Keratinocyte (primary cell): ENCODE measurements at regions not wholly inside any gene's neighbourhood (a gene's known extent, or its start where the extent isn't known, plus 50 kb on each side); places are given as distances from the start of the nearest gene placed in this dataset.

Source experiments
- CTCF ChIP-seq, 3 experiments: IDR thresholded peaks in 1 of 3; conservative IDR thresholded peaks in 1 of 3; optimal IDR thresholded peaks in 1 of 3; 2 replicates in 2 of 3; 3 replicates in 1 of 3; pipeline versions ENCODE3 to v1.5.1; 2011; ENCODE audit warnings: low read length in 3 of 3, mild to moderate bottlenecking in 3 of 3, moderate library complexity in 2 of 3, control low read depth in 1 of 3, inconsistent platforms in 1 of 3; ENCODE audit not compliant: insufficient read depth in 2 of 3; ENCODE audit errors: extremely low read depth in 1 of 3
- EZH2 ChIP-seq: IDR thresholded peaks from one replicate; pipeline ENCODE4 v1.6.1; 2012; ENCODE audit warnings: inconsistent platforms, mild to moderate bottlenecking, low read length, moderate library complexity

- TF ChIP-seq CTCF (optimal IDR thresholded peaks at IDR 0.05 in 1 of 3, IDR thresholded peaks at IDR 0.05 in 1 of 3, conservative IDR thresholded peaks at IDR 0.05 in 1 of 3; ENCODE audit: extremely low read depth in 1 of 3, insufficient read depth in 2 of 3, low read length in 3 of 3) (no peak), EZH2 (no peak)
These were observed 619.5 kb upstream of the FANCL start for GRCh38 chr2:58860586-58860985.
